ENCODE measurements at regions not wholly inside any gene's neighbourhood (a gene's known extent, or its start where the extent isn't known, plus 50 kb on each side); places are given as distances from the start of the nearest gene placed in this dataset.

GRCh38 chr5:62783374-62784057, 204.9 kb downstream of the LRRC70 start:
- H4K20me1 ChIP-seq (ENCODE audit: insufficient read depth, low read length), result no peaks in the 10 kb centered on the region
- no peaks in the 10 kb centered on the region for H3K9me3 ChIP-seq (ENCODE audit: low read length)
- ChIA-PET CTCF (ENCODE audit: unreplicated experiment) (no interaction called here), POLR2A (no interaction called here)
- intact Hi-C loops (cut with micrococcal nuclease; ENCODE audit: unreplicated experiment), result no loop called here
- DNase-seq (ENCODE audit: low spot score), result no peak
- H3K4me3 ChIP-seq (ENCODE audit: low read depth, low read length, poor library complexity, severe bottlenecking), result no peak overlapping the region
- BruUV-seq (replicated peaks), result no TSS peak
- no peak overlapping the region for H3K4me2 ChIP-seq (ENCODE audit: low read length)
- no peak overlapping the region for H3K27ac ChIP-seq (ENCODE audit: low read depth, low read length, poor library complexity, severe bottlenecking)
- no peaks in the 10 kb centered on the region for H3K9me2 ChIP-seq (ENCODE audit: insufficient read depth, low read length)
- H2AFZ ChIP-seq (ENCODE audit: low read length), result no peak overlapping the region
- H3K4me1 ChIP-seq (ENCODE audit: insufficient read depth, low read length, poor library complexity, severe bottlenecking), result no peaks in the 10 kb centered on the region
- H3K79me2 ChIP-seq (ENCODE audit: insufficient read depth, low read depth, low read length), result no peaks in the 10 kb centered on the region
- TF ChIP-seq CTCF (conservative IDR thresholded peaks at IDR 0.05; ENCODE audit: low read length) (no peak), EZH2phosphoT487 (IDR thresholded peaks at IDR 0.05; ENCODE audit: borderline replicate concordance, low read depth, low read length) (no peak)
- H3K36me3 ChIP-seq (ENCODE audit: insufficient read depth, low read length), result no peaks in the 10 kb centered on the region

GRCh38 chr5:62780888-62781287, 202.3 kb downstream of the LRRC70 start:
- TF ChIP-seq EZH2phosphoT487 (IDR thresholded peaks at IDR 0.05; ENCODE audit: borderline replicate concordance, low read depth, low read length), result no peak
- TF ChIP-seq CTCF (conservative IDR thresholded peaks at IDR 0.05; ENCODE audit: low read length), result no peak
- H3K9me2 ChIP-seq (ENCODE audit: insufficient read depth, low read length), result no peaks in the 10 kb centered on the region
- DNase-seq (ENCODE audit: low spot score), result no peak
- H3K9me3 ChIP-seq (ENCODE audit: low read length), result no peaks in the 10 kb centered on the region
- no peaks in the 10 kb centered on the region for H3K4me1 ChIP-seq (ENCODE audit: insufficient read depth, low read length, poor library complexity, severe bottlenecking)
- no peak overlapping the region for H3K4me3 ChIP-seq (ENCODE audit: low read depth, low read length, poor library complexity, severe bottlenecking)
- ChIA-PET POLR2A (no interaction called here), CTCF (ENCODE audit: unreplicated experiment) (no interaction called here)
- H3K4me2 ChIP-seq (ENCODE audit: low read length), result no peak overlapping the region
- no TSS peak for BruUV-seq (replicated peaks)
- H2AFZ ChIP-seq (ENCODE audit: low read length), result no peak overlapping the region
- H3K79me2 ChIP-seq (ENCODE audit: insufficient read depth, low read depth, low read length), result no peaks in the 10 kb centered on the region
- intact Hi-C loops (cut with micrococcal nuclease; ENCODE audit: unreplicated experiment), result no loop called here
- no peak overlapping the region for H3K27ac ChIP-seq (ENCODE audit: low read depth, low read length, poor library complexity, severe bottlenecking)
- no peaks in the 10 kb centered on the region for H3K36me3 ChIP-seq (ENCODE audit: insufficient read depth, low read length)
- H4K20me1 ChIP-seq (ENCODE audit: insufficient read depth, low read length), result no peaks in the 10 kb centered on the region

GRCh38 chr5:62780230-62780629, 201.6 kb downstream of the LRRC70 start:
- ChIA-PET CTCF (ENCODE audit: unreplicated experiment) (no interaction called here), POLR2A (no interaction called here)
- Histone ChIP-seq H3K9me3 (ENCODE audit: low read length) (no peaks in the 10 kb centered on the region), H3K79me2 (ENCODE audit: insufficient read depth, low read depth, low read length) (no peaks in the 10 kb centered on the region), H3K4me3 (ENCODE audit: low read depth, low read length, poor library complexity, severe bottlenecking) (no peak overlapping the region), H3K4me1 (ENCODE audit: insufficient read depth, low read length, poor library complexity, severe bottlenecking) (no peaks in the 10 kb centered on the region), H4K20me1 (ENCODE audit: insufficient read depth, low read length) (no peaks in the 10 kb centered on the region), H3K27ac (ENCODE audit: low read depth, low read length, poor library complexity, severe bottlenecking) (no peak overlapping the region), H3K4me2 (ENCODE audit: low read length) (no peak overlapping the region), H2AFZ (ENCODE audit: low read length) (no peak overlapping the region), H3K36me3 (ENCODE audit: insufficient read depth, low read length) (no peaks in the 10 kb centered on the region), H3K9me2 (ENCODE audit: insufficient read depth, low read length) (no peaks in the 10 kb centered on the region)
- no peak for TF ChIP-seq CTCF (conservative IDR thresholded peaks at IDR 0.05; ENCODE audit: low read length)
- TF ChIP-seq EZH2phosphoT487 (IDR thresholded peaks at IDR 0.05; ENCODE audit: borderline replicate concordance, low read depth, low read length), result no peak
- intact Hi-C loops (cut with micrococcal nuclease; ENCODE audit: unreplicated experiment), result no loop called here
- BruUV-seq (replicated peaks), result no TSS peak
- DNase-seq (ENCODE audit: low spot score), result no peak
